KOPT-K1 (cell line): ENCODE measurements at regions not wholly inside any gene's neighbourhood (a gene's known extent, or its start where the extent isn't known, plus 50 kb on each side); places are given as distances from the start of the nearest gene placed in this dataset.

ENCODE experiments used
- H3K27ac ChIP-seq: fragments of 200-600 bp; sonication (generic); 2 replicates; pipeline ENCODE4 v1.5.1; 2016; ENCODE audit warnings: antibody characterized with exemption, mild to moderate bottlenecking, low read depth, low read length; ENCODE audit not compliant: poor library complexity, severe bottlenecking
- H3K36me3 ChIP-seq: fragments of 200-600 bp; sonication (generic); 2 replicates; pipeline ENCODE4 v1.5.1; 2017; ENCODE audit warnings: antibody characterized with exemption, mild to moderate bottlenecking, low read length, moderate library complexity; ENCODE audit not compliant: insufficient read depth
- H3K9me3 ChIP-seq: fragments of 200-600 bp; sonication (generic); 2 replicates; pipeline ENCODE4 v1.5.1; 2017; ENCODE audit warnings: antibody characterized with exemption, low read length, mild to moderate bottlenecking; ENCODE audit not compliant: insufficient read depth, poor library complexity, severe bottlenecking

GRCh38 chr7:25361387-25361786, 133.1 kb upstream of the NPVF start:
- no peaks in the 10 kb centered on the region for H3K36me3 ChIP-seq
- H3K9me3 ChIP-seq: no peaks in the 10 kb centered on the region
- no peak overlapping the region for H3K27ac ChIP-seq

- Histone ChIP-seq H3K27ac (no peak overlapping the region), H3K36me3 (no peaks in the 10 kb centered on the region), H3K9me3 (no peaks in the 10 kb centered on the region)
Observed at GRCh38 chr7:25361863-25362262, 133.6 kb upstream of the NPVF start.

- H3K27ac ChIP-seq: no peak overlapping the region
- H3K9me3 ChIP-seq: peaks cover 27% of the 10 kb centered on the region
- no peaks in the 10 kb centered on the region for H3K36me3 ChIP-seq
Observed at GRCh38 chr7:25368599-25369201, 140.4 kb upstream of the NPVF start.

- no peak overlapping the region for H3K27ac ChIP-seq
- H3K36me3 ChIP-seq: no peaks in the 10 kb centered on the region
- H3K9me3 ChIP-seq: peaks cover 27% of the 10 kb centered on the region
Observed at GRCh38 chr7:25369786-25370185, 141.5 kb upstream of the NPVF start.

- H3K36me3 ChIP-seq: no peaks in the 10 kb centered on the region
- H3K27ac ChIP-seq: no peak overlapping the region
- H3K9me3 ChIP-seq: peaks cover 27% of the 10 kb centered on the region
Observed at GRCh38 chr7:25371972-25372371, 143.7 kb upstream of the NPVF start.

GRCh38 chr7:25375805-25376600, 147.7 kb upstream of the NPVF start:
- no peak overlapping the region for H3K27ac ChIP-seq
- H3K9me3 ChIP-seq: peaks cover 18% of the 10 kb centered on the region
- no peaks in the 10 kb centered on the region for H3K36me3 ChIP-seq

GRCh38 chr7:25379351-25380300, 151.3 kb upstream of the NPVF start:
- no peaks in the 10 kb centered on the region for H3K36me3 ChIP-seq
- no peak overlapping the region for H3K27ac ChIP-seq
- H3K9me3 ChIP-seq: no peaks in the 10 kb centered on the region

GRCh38 chr7:25381818-25382589, 153.7 kb upstream of the NPVF start:
- Histone ChIP-seq H3K36me3 (no peaks in the 10 kb centered on the region), H3K9me3 (no peaks in the 10 kb centered on the region), H3K27ac (no peak overlapping the region)

- Histone ChIP-seq H3K27ac (no peak overlapping the region), H3K36me3 (no peaks in the 10 kb centered on the region), H3K9me3 (no peaks in the 10 kb centered on the region)
Observed at GRCh38 chr7:25382869-25383268, 154.6 kb upstream of the NPVF start.

- no peaks in the 10 kb centered on the region for H3K36me3 ChIP-seq
- no peaks in the 10 kb centered on the region for H3K9me3 ChIP-seq
- H3K27ac ChIP-seq: no peak overlapping the region
Observed at GRCh38 chr7:25383402-25383801, 155.1 kb upstream of the NPVF start.

GRCh38 chr7:25384788-25385505, 156.7 kb upstream of the NPVF start:
- H3K36me3 ChIP-seq: no peaks in the 10 kb centered on the region
- H3K27ac ChIP-seq: no peak overlapping the region
- no peaks in the 10 kb centered on the region for H3K9me3 ChIP-seq

- Histone ChIP-seq H3K9me3 (no peaks in the 10 kb centered on the region), H3K36me3 (no peaks in the 10 kb centered on the region), H3K27ac (no peak overlapping the region)
Observed at GRCh38 chr7:25385506-25386136, 157.3 kb upstream of the NPVF start.

GRCh38 chr7:25386311-25386744, 158.0 kb upstream of the NPVF start:
- Histone ChIP-seq H3K36me3 (no peaks in the 10 kb centered on the region), H3K27ac (no peak overlapping the region), H3K9me3 (no peaks in the 10 kb centered on the region)

- Histone ChIP-seq H3K9me3 (no peaks in the 10 kb centered on the region), H3K36me3 (no peaks in the 10 kb centered on the region), H3K27ac (no peak overlapping the region)
Observed at GRCh38 chr7:25388681-25389080, 160.4 kb upstream of the NPVF start.
